H1 (cell line): ENCODE measurements at regions not wholly inside any gene's neighbourhood (a gene's known extent, or its start where the extent isn't known, plus 50 kb on each side); places are given as distances from the start of the nearest gene placed in this dataset.

ENCODE experiments used
- CTCF ChIA-PET: fragments of 300-600 bp; sonication (Branson Sonifier 250); formaldehyde crosslinking; loops from one replicate; lab custom pipeline; 2021; ENCODE audit not compliant: partially characterized antibody; lab: Charles Lee
- POLR2A ChIA-PET: fragments of 300-600 bp; sonication (Branson Sonifier 250); formaldehyde crosslinking; loops from one replicate; lab custom pipeline; 2021; ENCODE audit warnings: inconsistent platforms; ENCODE audit not compliant: partially characterized antibody; lab: Charles Lee
- DNase-seq, 2 experiments: peaks; one replicate each; pipeline versions ENCODE4 v3.0.0 to v3.0.0-alpha.2; 2010 to 2022; ENCODE audit warnings: low spot score in 2 of 2, low read depth in 1 of 2, mixed read lengths in 1 of 2
- FAIRE-seq: peaks from 2 replicates; lab custom pipeline; 2011; peaks lifted over from hg19 to GRCh38; lab: Jason Lieb, UNC
- H2AFZ ChIP-seq: 2 replicates; pipeline ENCODE4 v1.8.1; 2012; ENCODE audit warnings: low read length, inconsistent platforms
- H2AK5ac ChIP-seq: 2 replicates; pipeline ENCODE4 v1.6.1; 2013; ENCODE audit warnings: low read depth, low read length
- H2BK120ac ChIP-seq: replicated peaks from 2 replicates; pipeline ENCODE3; 2013; ENCODE audit warnings: low read depth, low read length, inconsistent platforms
- H2BK12ac ChIP-seq: 2 replicates; pipeline ENCODE4 v1.6.1; 2013; ENCODE audit warnings: low read depth, low read length
- H2BK15ac ChIP-seq: 2 replicates; pipeline ENCODE4 v1.6.1; 2013; ENCODE audit warnings: low read length
- H2BK20ac ChIP-seq: 2 replicates; pipeline ENCODE4 v1.6.1; 2013; ENCODE audit warnings: low read length
- H2BK5ac ChIP-seq: 2 replicates; pipeline ENCODE4 v1.6.1; 2013; ENCODE audit warnings: low read depth, low read length
- H3K14ac ChIP-seq: 2 replicates; pipeline ENCODE4 v1.6.1; 2013; ENCODE audit warnings: inconsistent platforms; ENCODE audit not compliant: insufficient read length
- H3K18ac ChIP-seq: 2 replicates; pipeline ENCODE4 v1.6.1; 2013; ENCODE audit warnings: low read length; ENCODE audit errors: extremely low read depth
- H3K23ac ChIP-seq: 2 replicates; pipeline ENCODE4 v1.6.1; 2013; ENCODE audit warnings: inconsistent platforms; ENCODE audit not compliant: insufficient read length
- H3K23me2 ChIP-seq: 2 replicates; pipeline ENCODE4 v1.6.1; 2013; ENCODE audit warnings: low read depth, low read length
- H3K27ac ChIP-seq: 2 replicates; pipeline ENCODE4 v1.6.1; 2011; ENCODE audit warnings: low read depth, low read length, inconsistent platforms
- H3K27me3 ChIP-seq, 4 experiments: replicated peaks in 1 of 4; 1 replicate in 1 of 4; 2 replicates in 3 of 4; pipeline versions ENCODE4 v1.6.1 to v1.8.1; 2011 to 2013; ENCODE audit warnings: low read length in 3 of 4, mild to moderate bottlenecking in 3 of 4, inconsistent platforms in 2 of 4, mixed read lengths in 2 of 4, moderate library complexity in 1 of 4; ENCODE audit not compliant: control insufficient read depth in 3 of 4, insufficient read depth in 3 of 4; ENCODE audit errors: extremely low read depth in 1 of 4
- H3K36me3 ChIP-seq, 4 experiments: 2 replicates each; pipeline versions ENCODE4 v1.6.1 to v1.8.1; 2011 to 2013; ENCODE audit warnings: mild to moderate bottlenecking in 4 of 4, low read length in 3 of 4, moderate library complexity in 2 of 4, control low read depth in 1 of 4, inconsistent platforms in 1 of 4; ENCODE audit not compliant: insufficient read depth in 4 of 4, control insufficient read depth in 2 of 4
- H3K4ac ChIP-seq: replicated peaks from 2 replicates; pipeline ENCODE3; 2013; ENCODE audit warnings: low read length, low read depth, mixed read lengths, inconsistent platforms; ENCODE audit not compliant: insufficient read length
- H3K4me1 ChIP-seq, 4 experiments: replicated peaks in 1 of 4; 1 replicate in 1 of 4; 2 replicates in 3 of 4; pipeline versions ENCODE4 v1.6.1 to v1.8.1; 2011 to 2013; ENCODE audit warnings: low read length in 3 of 4, inconsistent platforms in 2 of 4, mixed read lengths in 1 of 4; ENCODE audit not compliant: insufficient read depth in 4 of 4, control insufficient read depth in 3 of 4
- H3K4me2 ChIP-seq, 2 experiments: 2 replicates each; pipeline versions ENCODE4 v1.6.1 to v1.8.1; 2011 to 2013; ENCODE audit warnings: low read depth in 2 of 2, low read length in 2 of 2, control low read depth in 1 of 2, inconsistent platforms in 1 of 2, mild to moderate bottlenecking in 1 of 2; ENCODE audit not compliant: insufficient read depth in 1 of 2
- H3K4me3 ChIP-seq, 4 experiments: fragments of 200-600, 300-600 bp in 1 of 4; sonication (generic), shearing (Covaris generic), sonication (Bioruptor Twin) in 1 of 4; 2 replicates each; pipeline versions ENCODE4 v1.5.1 to v1.8.1; 2011 to 2016; ENCODE audit warnings: low read length in 4 of 4, low read depth in 3 of 4, control low read depth in 2 of 4, inconsistent platforms in 2 of 4, mild to moderate bottlenecking in 2 of 4, mixed read lengths in 1 of 4, moderate library complexity in 1 of 4; ENCODE audit not compliant: insufficient read depth in 2 of 4; ENCODE audit errors: extremely low read depth in 1 of 4
- H3K56ac ChIP-seq: replicated peaks from 2 replicates; pipeline ENCODE3; 2013; ENCODE audit warnings: low read depth, mild to moderate bottlenecking, mixed read lengths, low read length, inconsistent platforms; ENCODE audit not compliant: insufficient read length
- H3K79me1 ChIP-seq: 2 replicates; pipeline ENCODE4 v1.6.1; 2013; ENCODE audit warnings: low read depth, low read length, control low read depth
- H3K79me2 ChIP-seq, 2 experiments: 2 replicates each; pipeline versions ENCODE4 v1.6.1 to v1.8.1; 2012 to 2013; ENCODE audit warnings: low read length in 2 of 2, mild to moderate bottlenecking in 2 of 2, inconsistent platforms in 1 of 2; ENCODE audit not compliant: insufficient read depth in 2 of 2, control insufficient read depth in 1 of 2
- H3K9ac ChIP-seq, 4 experiments: replicated peaks in 1 of 4; 1 replicate in 1 of 4; 2 replicates in 3 of 4; pipeline versions ENCODE4 v1.6.1 to v1.8.1; 2011 to 2013; ENCODE audit warnings: low read depth in 3 of 4, low read length in 3 of 4, control low read depth in 2 of 4, mild to moderate bottlenecking in 2 of 4, moderate library complexity in 2 of 4, inconsistent platforms in 1 of 4; ENCODE audit errors: extremely low read depth in 1 of 4
- H3K9me3 ChIP-seq, 2 experiments: 2 replicates each; pipeline versions ENCODE4 v1.6.1 to v1.8.1; 2012 to 2013; ENCODE audit warnings: mild to moderate bottlenecking in 2 of 2, moderate library complexity in 2 of 2, control low read depth in 1 of 2, inconsistent platforms in 1 of 2, low read depth in 1 of 2, low read length in 1 of 2, mixed read lengths in 1 of 2; ENCODE audit not compliant: insufficient read depth in 2 of 2
- H4K20me1 ChIP-seq, 2 experiments: replicated peaks in 1 of 2; 2 replicates each; pipeline versions ENCODE3 to v1.8.1; 2011 to 2013; ENCODE audit warnings: inconsistent platforms in 2 of 2, low read length in 2 of 2, mild to moderate bottlenecking in 1 of 2; ENCODE audit not compliant: insufficient read depth in 2 of 2, control insufficient read depth in 1 of 2
- H4K5ac ChIP-seq: 2 replicates; pipeline ENCODE4 v1.6.1; 2013; ENCODE audit warnings: low read length, low read depth, mixed read lengths, inconsistent platforms; ENCODE audit not compliant: insufficient read length
- H4K8ac ChIP-seq: 2 replicates; pipeline ENCODE4 v1.8.0; 2013; ENCODE audit warnings: mild to moderate bottlenecking, moderate library complexity, low read length, inconsistent platforms; ENCODE audit not compliant: insufficient read depth; ENCODE audit errors: extremely low read depth
- H4K91ac ChIP-seq: replicated peaks from 2 replicates; pipeline ENCODE3; 2013; ENCODE audit warnings: low read length, mixed read lengths, inconsistent platforms; ENCODE audit not compliant: insufficient read length
- ASH2L ChIP-seq: fragments of 200-600, 300-600 bp; sonication (generic); IDR thresholded peaks from one replicate; pipeline ENCODE4 v1.7.1; 2017; ENCODE audit warnings: low read length
- BACH1 ChIP-seq: IDR thresholded peaks from 2 replicates; pipeline ENCODE4 v1.6.1; 2012; ENCODE audit warnings: low read length, improper control_type of control experiment
- BCL11A ChIP-seq, 2 experiments: IDR thresholded peaks; one replicate each; pipeline ENCODE4 v1.6.1; 2011; ENCODE audit warnings: low read depth in 2 of 2, low read length in 2 of 2, mild to moderate bottlenecking in 2 of 2
- BRCA1 ChIP-seq: IDR thresholded peaks from 2 replicates; pipeline ENCODE4 v1.6.1; 2012; ENCODE audit warnings: low read depth, low read length, improper control_type of control experiment
- CHD1 ChIP-seq: IDR thresholded peaks from 2 replicates; pipeline ENCODE4 v1.6.1; 2012; ENCODE audit warnings: low read depth, low read length, improper control_type of control experiment
- CREB1 ChIP-seq: IDR thresholded peaks from 2 replicates; pipeline ENCODE4 v1.6.1; 2012; ENCODE audit warnings: inconsistent platforms
- E2F6 ChIP-seq: IDR thresholded peaks from 2 replicates; pipeline ENCODE4 v1.6.1; 2012; ENCODE audit warnings: inconsistent platforms
- EZH2 ChIP-seq: fragments of 200-600 bp; sonication (generic); IDR thresholded peaks from 2 replicates; pipeline ENCODE4 v1.7.1; 2012; ENCODE audit warnings: low read depth, mild to moderate bottlenecking, moderate library complexity, low read length, inconsistent platforms; ENCODE audit not compliant: severe bottlenecking
- MAX ChIP-seq: IDR thresholded peaks from 2 replicates; pipeline ENCODE4 v1.6.1; 2012; ENCODE audit warnings: inconsistent platforms
- RXRA ChIP-seq: IDR thresholded peaks from 2 replicates; pipeline ENCODE4 v1.6.1; 2011; ENCODE audit warnings: low read depth, mild to moderate bottlenecking, low read length, moderate library complexity; ENCODE audit not compliant: insufficient read depth
- SIX5 ChIP-seq: IDR thresholded peaks from 2 replicates; pipeline ENCODE4 v1.6.1; 2011; ENCODE audit warnings: mild to moderate bottlenecking, low read depth, low read length
- WGBS, 2 experiments: shearing (Covaris generic) in 1 of 2; methylation state at CpG; one replicate each; pipeline versions ENCODE4 v1.1.6 to v1.1.7; 2013 to 2015; ENCODE audit warnings: low lambda C conversion rate in 2 of 2, mixed read lengths in 2 of 2, inconsistent platforms in 1 of 2, low coverage in 1 of 2, missing lambda C conversion rate in 1 of 2; ENCODE audit not compliant: insufficient replicate concordance in 2 of 2, insufficient coverage in 1 of 2, insufficient read length in 1 of 2; ENCODE audit errors: extremely low coverage in 1 of 2, missing lambda C conversion rate in 1 of 2; 5-methylcytosine and 5-hydroxymethylcytosine counted together

GRCh38 chr5:125117566-125117965, 371.1 kb upstream of the ZNF608 start:
- no peak for DNase-seq
- no peak overlapping the region for H3K56ac ChIP-seq
- no peak for FAIRE-seq
- no peaks in the 10 kb centered on the region for H3K9me3 ChIP-seq
- no peak overlapping the region for H2AK5ac ChIP-seq
- no peak overlapping the region for H4K91ac ChIP-seq
- H3K27me3 ChIP-seq = no peaks in the 10 kb centered on the region
- no peak overlapping the region for H2BK12ac ChIP-seq
- no peak overlapping the region; the same call in 1 of the 2 replicates for H2BK15ac ChIP-seq
- H4K20me1 ChIP-seq = no peaks in the 10 kb centered on the region
- no peak overlapping the region for H3K27ac ChIP-seq
- H3K23ac ChIP-seq = no peak overlapping the region
- no peak overlapping the region for H3K14ac ChIP-seq
- TF ChIP-seq BACH1 = no peak
- TF ChIP-seq MAX = no peak
- no peak for TF ChIP-seq BRCA1
- TF ChIP-seq E2F6 = no peak
- no peak for TF ChIP-seq ASH2L
- TF ChIP-seq BCL11A (IDR thresholded peaks at IDR 0.05; ENCODE audit: low read depth in 2 of 2, low read length in 2 of 2) = no peak
- TF ChIP-seq CHD1 = no peak
- TF ChIP-seq EZH2 = no peak
- no peak for TF ChIP-seq CREB1
- no peak for TF ChIP-seq RXRA
- no peak for TF ChIP-seq SIX5
- TF ChIP-seq, all 59 proteins: peak for 0
- Histone ChIP-seq H3K4me1 (peaks cover 0 to 7% (median 4%) of the 10 kb centered on the region in 4 experiments; a peak in 2 of 7 replicates), H2BK120ac (no peak overlapping the region), H3K79me1 (no peaks in the 10 kb centered on the region), H3K4me2 (no peak overlapping the region), H3K9ac (no peak overlapping the region), H2BK5ac (no peak overlapping the region), H2AFZ (no peak overlapping the region), H2BK20ac (peak overlapping the region; percentile 27; the same call in 1 of the 2 replicates), H3K4ac (no peak overlapping the region), H3K18ac (no peak overlapping the region), H3K23me2 (no peaks in the 10 kb centered on the region), H4K8ac (no peak overlapping the region), H3K36me3 (no peaks in the 10 kb centered on the region), H4K5ac (no peak overlapping the region), H3K4me3 (no peak overlapping the region), H3K79me2 (no peaks in the 10 kb centered on the region)
- CTCF ChIA-PET = interaction anchor here (0.6 kb wide), 1 partner anchor 1447 kb away, joined by 3 read pairs; no protein-coding TSS in a partner anchor
- 77% methylated on average over 6 of the region's 6 CpGs; no CpG with 5 or more reads in 1 of the 2 experiments for whole genome bisulfite sequencing, 2 experiments
- POLR2A ChIA-PET = no interaction called here
